ENCODE measurements at regions not wholly inside any gene's neighbourhood (a gene's known extent, or its start where the extent isn't known, plus 50 kb on each side); places are given as distances from the start of the nearest gene placed in this dataset.

DNA sequence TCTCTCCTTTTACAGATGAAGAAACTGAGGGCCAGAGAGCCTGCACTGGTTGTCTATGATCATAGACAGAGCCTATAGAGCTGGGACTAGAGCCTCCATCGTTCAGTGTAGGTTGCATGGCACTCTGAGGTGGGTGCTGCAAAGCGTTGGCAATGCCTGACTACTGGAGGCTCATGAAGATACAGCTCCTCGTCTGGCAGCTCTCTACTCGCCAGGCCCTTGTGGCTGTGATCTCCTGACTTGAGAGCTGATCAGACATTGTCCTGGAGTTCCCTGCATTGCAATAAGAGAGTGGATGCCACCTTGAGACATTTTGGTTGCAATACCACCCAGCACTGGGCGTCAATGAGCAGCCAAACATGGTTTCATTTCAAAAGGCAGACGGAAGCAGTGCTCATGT is 270.1 kb upstream of the ARID1B start (continued):
- TF ChIP-seq REST (IDR thresholded peaks at IDR 0.05; ENCODE audit: low read depth), result no peak
- TF ChIP-seq CBX3 (IDR thresholded peaks at IDR 0.05; ENCODE audit: low read depth), result no peak
- TF ChIP-seq RAD21 (IDR thresholded peaks at IDR 0.05; ENCODE audit: low read depth), result no peak
- no peak for TF ChIP-seq SRF (IDR thresholded peaks at IDR 0.05; ENCODE audit: low read depth)
- TF ChIP-seq ELF1 (IDR thresholded peaks at IDR 0.05; ENCODE audit: borderline replicate concordance, low read depth), result no peak

DNA sequence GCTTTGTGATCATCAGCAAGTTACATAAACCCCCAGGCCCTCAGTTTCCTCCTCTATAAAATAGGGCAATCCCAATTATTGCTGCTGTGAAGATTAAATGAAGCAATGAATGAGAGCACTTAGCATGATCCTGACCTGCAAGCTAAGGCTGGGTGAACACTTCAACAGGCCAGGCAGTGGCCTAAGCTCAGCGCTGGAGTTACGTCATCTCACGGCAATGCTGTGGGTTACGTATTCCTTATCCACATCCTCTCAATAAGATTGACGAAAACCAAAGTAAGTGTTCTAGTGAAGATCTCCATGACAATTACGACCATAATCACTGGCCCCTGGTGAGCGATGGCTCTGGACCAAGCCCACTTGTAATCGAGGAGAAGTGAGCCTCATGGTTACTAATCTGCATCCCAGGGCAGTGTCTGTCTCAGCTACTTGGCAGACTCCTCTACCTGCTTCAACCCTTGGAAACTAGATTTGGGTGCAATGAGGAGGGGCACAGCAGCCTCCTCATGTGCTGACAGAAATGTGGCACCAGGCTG is 274.1 kb upstream of the ARID1B start:
- no peak overlapping the region for H3K4me2 ChIP-seq (ENCODE audit: low read length)
- no peaks in the 10 kb centered on the region for H3K36me3 ChIP-seq (ENCODE audit: control insufficient read depth in 1 of 2, insufficient read depth in 2 of 2, low read length in 2 of 2)
- ChIA-PET CTCF (no interaction called here), POLR2A (no interaction called here), RAD21 (ENCODE audit: low non-redundant PET in 1 of 2, low total read pairs in 2 of 2, uncharacterized antibody in 2 of 2, unreplicated experiment in 2 of 2) (no interaction called here)
- no peak overlapping the region for H3K27ac ChIP-seq (ENCODE audit: low read depth, low read length)
- BruUV-seq (replicated peaks), result no TSS peak
- DNase-seq (ENCODE audit: low read depth, low spot score), result no peak
- no peak for ATAC-seq
- no peaks in the 10 kb centered on the region for H3K9me2 ChIP-seq (ENCODE audit: insufficient read depth)
- H3K79me2 ChIP-seq (ENCODE audit: insufficient read depth, low read length), result no peaks in the 10 kb centered on the region
- H3K27me3 ChIP-seq (ENCODE audit: insufficient read depth, low read length), result no peaks in the 10 kb centered on the region
- intact Hi-C loops (cut with micrococcal nuclease), result no loop called here
- H3K4me3 ChIP-seq (replicated peaks in 1 of 2; ENCODE audit: low read depth in 1 of 2, low read length in 2 of 2), result no peak overlapping the region
- no peaks in the 10 kb centered on the region for H3K4me1 ChIP-seq (ENCODE audit: control insufficient read depth in 1 of 2, insufficient read depth in 2 of 2, low read length in 2 of 2)
- H3K9ac ChIP-seq (ENCODE audit: low read length), result no peak overlapping the region
- H3K9me3 ChIP-seq (ENCODE audit: control insufficient read depth in 1 of 2, insufficient read depth in 1 of 2, low read depth in 1 of 2, low read length in 2 of 2), result no peaks in the 10 kb centered on the region
- no peak for TF ChIP-seq POLR2A (IDR thresholded peaks at IDR 0.05; ENCODE audit: borderline replicate concordance, extremely low read depth, insufficient read depth, insufficient read length)
- no peak for TF ChIP-seq EZH2 (IDR thresholded peaks at IDR 0.05)
- TF ChIP-seq EGR1 (IDR thresholded peaks at IDR 0.05; ENCODE audit: low read depth), result no peak
- no peak for TF ChIP-seq ZBTB33 (IDR thresholded peaks at IDR 0.05; ENCODE audit: extremely low read depth, insufficient replicate concordance, low read length)
- TF ChIP-seq, protein P1, sequence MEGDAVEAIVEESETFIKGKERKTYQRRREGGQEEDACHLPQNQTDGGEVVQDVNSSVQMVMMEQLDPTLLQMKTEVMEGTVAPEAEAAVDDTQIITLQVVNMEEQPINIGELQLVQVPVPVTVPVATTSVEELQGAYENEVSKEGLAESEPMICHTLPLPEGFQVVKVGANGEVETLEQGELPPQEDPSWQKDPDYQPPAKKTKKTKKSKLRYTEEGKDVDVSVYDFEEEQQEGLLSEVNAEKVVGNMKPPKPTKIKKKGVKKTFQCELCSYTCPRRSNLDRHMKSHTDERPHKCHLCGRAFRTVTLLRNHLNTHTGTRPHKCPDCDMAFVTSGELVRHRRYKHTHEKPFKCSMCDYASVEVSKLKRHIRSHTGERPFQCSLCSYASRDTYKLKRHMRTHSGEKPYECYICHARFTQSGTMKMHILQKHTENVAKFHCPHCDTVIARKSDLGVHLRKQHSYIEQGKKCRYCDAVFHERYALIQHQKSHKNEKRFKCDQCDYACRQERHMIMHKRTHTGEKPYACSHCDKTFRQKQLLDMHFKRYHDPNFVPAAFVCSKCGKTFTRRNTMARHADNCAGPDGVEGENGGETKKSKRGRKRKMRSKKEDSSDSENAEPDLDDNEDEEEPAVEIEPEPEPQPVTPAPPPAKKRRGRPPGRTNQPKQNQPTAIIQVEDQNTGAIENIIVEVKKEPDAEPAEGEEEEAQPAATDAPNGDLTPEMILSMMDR (IDR thresholded peaks at IDR 0.05 in 2 of 3, conservative IDR thresholded peaks at IDR 0.05 in 1 of 3; ENCODE audit: borderline replicate concordance in 1 of 3, insufficient read depth in 1 of 3, low read depth in 2 of 3, low read length in 2 of 3), result no peak
- TF ChIP-seq, protein P2, sequence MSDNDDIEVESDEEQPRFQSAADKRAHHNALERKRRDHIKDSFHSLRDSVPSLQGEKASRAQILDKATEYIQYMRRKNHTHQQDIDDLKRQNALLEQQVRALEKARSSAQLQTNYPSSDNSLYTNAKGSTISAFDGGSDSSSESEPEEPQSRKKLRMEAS (IDR thresholded peaks at IDR 0.05), result no peak
- no peak for TF ChIP-seq JUND (IDR thresholded peaks at IDR 0.05)
- TF ChIP-seq, protein P3, sequence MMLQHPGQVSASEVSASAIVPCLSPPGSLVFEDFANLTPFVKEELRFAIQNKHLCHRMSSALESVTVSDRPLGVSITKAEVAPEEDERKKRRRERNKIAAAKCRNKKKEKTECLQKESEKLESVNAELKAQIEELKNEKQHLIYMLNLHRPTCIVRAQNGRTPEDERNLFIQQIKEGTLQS (IDR thresholded peaks at IDR 0.05), result no peak
- TF ChIP-seq ZNF274 (IDR thresholded peaks at IDR 0.05; ENCODE audit: low read depth, low read length), result no peak
- TF ChIP-seq SP1 (IDR thresholded peaks at IDR 0.05; ENCODE audit: low read depth), result no peak
- no peak overlapping the region for H2AFZ ChIP-seq (ENCODE audit: low read depth, low read length, poor library complexity, severe bottlenecking)
- H4K20me1 ChIP-seq (ENCODE audit: insufficient read depth), result no peaks in the 10 kb centered on the region
